ENCODE measurements at regions not wholly inside any gene's neighbourhood (a gene's known extent, or its start where the extent isn't known, plus 50 kb on each side); places are given as distances from the start of the nearest gene placed in this dataset.

DNA sequence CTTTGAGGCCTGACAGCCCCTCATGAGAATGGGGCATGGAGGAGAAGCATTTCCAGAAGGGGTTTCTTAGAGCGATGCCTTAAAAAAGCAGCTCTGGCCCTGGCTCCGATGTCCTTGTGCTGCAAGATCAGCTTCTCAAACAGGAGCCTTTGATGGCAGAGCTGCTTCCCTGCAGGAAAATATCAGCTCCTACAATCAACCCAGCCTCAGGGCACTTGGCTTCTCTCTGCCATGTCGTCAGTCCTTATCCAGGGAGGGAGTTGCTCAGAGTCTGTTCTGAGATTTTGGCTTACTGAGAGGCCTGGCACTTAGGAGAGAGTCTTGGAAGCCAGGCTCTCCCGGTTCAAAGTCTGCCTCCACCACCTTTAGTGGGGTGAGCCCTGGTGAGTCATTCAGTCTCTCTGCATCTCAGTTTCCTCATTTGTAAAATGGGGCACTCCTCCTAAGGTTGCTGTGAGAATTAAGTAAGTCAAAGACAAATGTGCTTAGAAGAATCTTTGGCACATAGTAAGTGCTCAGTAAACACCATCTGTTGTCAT is 184.4 kb downstream of the HAPSTR1 start:
- TF ChIP-seq, protein P1, sequence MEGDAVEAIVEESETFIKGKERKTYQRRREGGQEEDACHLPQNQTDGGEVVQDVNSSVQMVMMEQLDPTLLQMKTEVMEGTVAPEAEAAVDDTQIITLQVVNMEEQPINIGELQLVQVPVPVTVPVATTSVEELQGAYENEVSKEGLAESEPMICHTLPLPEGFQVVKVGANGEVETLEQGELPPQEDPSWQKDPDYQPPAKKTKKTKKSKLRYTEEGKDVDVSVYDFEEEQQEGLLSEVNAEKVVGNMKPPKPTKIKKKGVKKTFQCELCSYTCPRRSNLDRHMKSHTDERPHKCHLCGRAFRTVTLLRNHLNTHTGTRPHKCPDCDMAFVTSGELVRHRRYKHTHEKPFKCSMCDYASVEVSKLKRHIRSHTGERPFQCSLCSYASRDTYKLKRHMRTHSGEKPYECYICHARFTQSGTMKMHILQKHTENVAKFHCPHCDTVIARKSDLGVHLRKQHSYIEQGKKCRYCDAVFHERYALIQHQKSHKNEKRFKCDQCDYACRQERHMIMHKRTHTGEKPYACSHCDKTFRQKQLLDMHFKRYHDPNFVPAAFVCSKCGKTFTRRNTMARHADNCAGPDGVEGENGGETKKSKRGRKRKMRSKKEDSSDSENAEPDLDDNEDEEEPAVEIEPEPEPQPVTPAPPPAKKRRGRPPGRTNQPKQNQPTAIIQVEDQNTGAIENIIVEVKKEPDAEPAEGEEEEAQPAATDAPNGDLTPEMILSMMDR (IDR thresholded peaks at IDR 0.05; ENCODE audit: insufficient read depth, low read length, missing control alignments): no peak
- no peak overlapping the region for H3K4me3 ChIP-seq (ENCODE audit: low read depth, low read length)
- ChIA-PET CTCF (interaction anchor here (1.0 kb wide), 1 partner anchor 20 kb away, joined by 3 read pairs; no protein-coding TSS in a partner anchor), POLR2A (no interaction called here)
- no peak for DNase-seq (ENCODE audit: low read depth, low spot score)

DNA sequence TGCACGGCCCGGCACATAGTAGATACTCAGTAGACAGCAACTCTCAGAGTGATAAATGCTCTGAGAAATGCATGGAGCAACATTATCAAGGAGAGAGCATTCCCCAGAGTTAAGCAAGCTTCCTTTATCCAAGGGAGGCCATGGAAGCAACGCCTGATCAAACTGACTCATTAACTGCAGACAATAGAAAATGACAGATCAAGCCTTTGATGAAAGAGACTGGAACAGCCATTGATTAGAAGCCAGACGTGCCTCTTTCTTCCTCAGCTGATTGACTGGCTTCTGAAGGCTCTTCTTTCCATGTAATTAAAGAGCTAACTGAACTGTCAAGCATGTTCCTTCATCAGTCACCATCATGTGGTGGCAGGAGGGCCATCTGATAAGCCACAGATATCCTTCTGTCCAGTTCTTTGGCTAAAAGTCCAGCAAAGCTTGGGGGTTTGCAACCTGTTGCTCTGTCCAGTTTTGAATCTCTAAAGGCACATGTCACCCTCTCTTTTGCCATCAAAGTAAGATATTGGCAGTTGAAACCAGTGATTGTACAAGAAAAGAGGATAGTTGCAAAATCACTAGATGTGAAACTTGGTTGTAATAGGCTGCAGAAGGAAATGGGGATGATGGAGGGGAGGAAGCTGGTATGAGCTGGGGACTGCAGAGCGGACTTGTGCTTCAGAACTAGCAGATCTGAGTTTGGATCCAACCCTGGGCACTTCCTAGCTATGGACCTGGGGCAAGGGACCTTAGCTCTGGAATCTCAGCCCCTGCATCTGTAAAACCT is 188.0 kb downstream of the HAPSTR1 start:
- no peak overlapping the region for H3K4me3 ChIP-seq (ENCODE audit: low read depth, low read length)
- ChIA-PET CTCF (no interaction called here), POLR2A (no interaction called here)
- DNase-seq (ENCODE audit: low read depth, low spot score): no peak
- TF ChIP-seq, protein P1 (IDR thresholded peaks at IDR 0.05; ENCODE audit: insufficient read depth, low read length, missing control alignments): no peak

DNA sequence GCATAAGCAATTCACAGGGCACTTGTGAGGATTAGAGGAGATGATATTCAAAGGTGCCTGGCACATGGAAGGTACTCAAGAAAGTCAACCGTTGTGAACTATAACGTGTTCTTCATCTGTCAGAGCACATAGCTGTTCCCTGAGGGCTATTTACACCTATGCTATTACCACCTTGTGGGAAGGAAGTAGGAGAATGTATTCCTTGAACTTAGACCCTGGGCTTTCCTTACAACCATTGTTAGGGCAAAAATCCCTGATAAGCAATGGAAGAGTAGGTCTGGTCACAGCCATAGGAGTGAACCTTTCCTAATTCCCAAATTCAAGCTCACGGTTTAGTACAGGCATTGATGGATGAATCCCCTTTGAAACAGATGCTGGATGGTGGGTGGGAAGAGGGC is 188.6 kb downstream of the HAPSTR1 start:
- TF ChIP-seq, protein P1 (IDR thresholded peaks at IDR 0.05; ENCODE audit: insufficient read depth, low read length, missing control alignments): no peak
- ChIA-PET CTCF (no interaction called here), POLR2A (no interaction called here)
- H3K4me3 ChIP-seq (ENCODE audit: low read depth, low read length): no peak overlapping the region
- no peak for DNase-seq (ENCODE audit: low read depth, low spot score)

DNA sequence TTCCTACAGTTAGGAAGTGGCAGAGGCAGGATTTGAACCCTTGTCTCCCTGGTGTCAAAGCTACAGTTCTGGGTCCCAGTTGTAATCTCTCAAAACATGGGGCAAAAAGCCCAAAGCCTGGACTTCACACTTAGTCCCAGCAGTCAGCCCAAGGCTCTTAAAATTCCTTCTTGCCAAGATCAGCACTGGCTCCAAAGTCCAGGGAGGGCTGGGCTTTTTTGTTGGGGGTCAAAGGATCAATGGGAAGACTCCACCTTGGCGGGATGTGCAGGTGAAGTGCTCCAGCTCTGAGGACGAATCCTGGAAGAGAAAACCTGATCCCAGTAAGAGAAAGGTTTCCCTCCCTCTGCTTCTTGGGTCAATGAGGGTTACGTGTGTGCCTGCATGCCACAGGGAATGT is 195.5 kb downstream of the HAPSTR1 start:
- CTCF ChIA-PET: no interaction called here
- DNase-seq (ENCODE audit: low read depth, low spot score): no peak
- POLR2A ChIA-PET: no interaction called here
- H3K4me3 ChIP-seq (ENCODE audit: low read depth, low read length): no peak overlapping the region
- TF ChIP-seq, protein P1 (IDR thresholded peaks at IDR 0.05; ENCODE audit: insufficient read depth, low read length, missing control alignments): no peak

DNA sequence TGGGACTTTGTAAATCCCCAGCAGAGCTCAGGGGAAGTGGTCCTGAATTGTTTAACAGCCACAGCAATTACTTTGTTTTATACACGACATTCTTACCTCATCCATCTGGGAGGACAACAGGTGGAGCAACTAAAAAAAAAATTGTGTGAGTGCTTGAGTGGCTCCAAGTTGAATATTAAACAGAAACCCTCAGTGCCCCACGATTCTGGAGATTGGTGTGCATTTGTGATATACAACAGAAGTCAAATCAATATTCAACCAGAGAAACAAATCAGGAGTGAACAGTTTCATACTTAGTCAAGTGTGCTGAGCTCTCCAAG is 204.8 kb downstream of the HAPSTR1 start:
- DNase-seq (ENCODE audit: low read depth, low spot score): no peak
- CTCF ChIA-PET: no interaction called here
- TF ChIP-seq, protein P1 (IDR thresholded peaks at IDR 0.05; ENCODE audit: insufficient read depth, low read length, missing control alignments): no peak
- POLR2A ChIA-PET: no interaction called here
- no peak overlapping the region for H3K4me3 ChIP-seq (ENCODE audit: low read depth, low read length)

DNA sequence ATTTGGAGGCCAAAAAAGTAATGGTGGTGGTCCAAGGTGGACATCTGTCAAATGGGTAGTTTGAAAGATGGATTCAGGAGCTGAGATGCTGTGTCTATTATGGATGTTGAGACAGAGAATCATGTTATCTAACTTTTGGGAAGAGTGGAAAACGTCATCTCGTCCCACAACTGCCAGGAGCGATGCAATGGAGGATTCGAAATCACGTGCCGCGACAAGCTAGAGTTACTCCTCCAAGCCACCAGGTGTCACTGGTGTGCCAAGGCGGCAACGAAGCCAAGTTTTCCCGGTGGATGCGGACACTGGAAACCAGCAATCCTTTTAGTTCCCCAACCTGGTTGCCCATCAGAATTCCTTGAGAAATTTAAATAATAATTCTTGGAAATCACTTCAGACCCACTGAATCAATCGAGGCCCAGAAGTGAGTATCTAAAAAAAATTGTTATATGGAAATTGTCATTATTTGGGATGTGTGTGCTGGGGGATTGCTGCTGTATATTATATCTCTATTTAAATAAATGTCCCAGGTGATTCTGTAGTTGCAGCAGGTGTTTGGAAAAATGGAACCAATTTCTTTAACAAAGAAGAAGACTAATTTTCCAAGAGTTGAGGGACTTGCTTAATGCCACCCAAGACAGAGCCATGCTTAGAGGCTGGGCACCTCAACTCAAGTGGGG is 206.1 kb downstream of the HAPSTR1 start:
- ChIA-PET CTCF (no interaction called here), POLR2A (no interaction called here)
- no peak for DNase-seq (ENCODE audit: low read depth, low spot score)
- TF ChIP-seq, protein P1 (IDR thresholded peaks at IDR 0.05; ENCODE audit: insufficient read depth, low read length, missing control alignments): peak; percentile 38
- no peak overlapping the region for H3K4me3 ChIP-seq (ENCODE audit: low read depth, low read length)

Measured in AG04449 (cell line).